Ishikawa (cell line): ENCODE measurements at regions not wholly inside any gene's neighbourhood (a gene's known extent, or its start where the extent isn't known, plus 50 kb on each side); places are given as distances from the start of the nearest gene placed in this dataset.

Source experiments
- CEBPB ChIP-seq: IDR thresholded peaks from 2 replicates; pipeline ENCODE4 v1.6.1; 2012
- CREB1 ChIP-seq: IDR thresholded peaks from 2 replicates; pipeline ENCODE4 v1.6.1; 2012; ENCODE audit warnings: low read depth
- EGR1 ChIP-seq: IDR thresholded peaks from 2 replicates; pipeline ENCODE4 v1.6.1; 2012
- EP300 ChIP-seq: IDR thresholded peaks from 2 replicates; pipeline ENCODE4 v1.6.1; 2012; ENCODE audit warnings: borderline replicate concordance
- FOXM1 ChIP-seq: IDR thresholded peaks from 2 replicates; pipeline ENCODE4 v1.6.1; 2012; ENCODE audit warnings: low read depth, borderline replicate concordance
- RAD21 ChIP-seq: IDR thresholded peaks from 2 replicates; pipeline ENCODE4 v1.6.1; 2012; ENCODE audit warnings: low read depth
- TAF1 ChIP-seq: IDR thresholded peaks from 2 replicates; pipeline ENCODE4 v1.6.1; 2012; ENCODE audit warnings: low read depth, mild to moderate bottlenecking
- TEAD4 ChIP-seq: IDR thresholded peaks from 2 replicates; pipeline ENCODE4 v1.6.1; 2012
- YY1 ChIP-seq: IDR thresholded peaks from 2 replicates; pipeline ENCODE4 v1.6.1; 2012; ENCODE audit warnings: low read depth
- ZBTB7A ChIP-seq: IDR thresholded peaks from 2 replicates; pipeline ENCODE4 v1.6.1; 2012; ENCODE audit warnings: low read depth
- TF ChIP-seq, protein P1 (sequence below): IDR thresholded peaks from 2 replicates; pipeline ENCODE4 v1.6.1; 2012; ENCODE audit warnings: low read depth, mild to moderate bottlenecking
- TF ChIP-seq, protein P2 (sequence below): IDR thresholded peaks from 2 replicates; pipeline ENCODE4 v1.6.1; 2012

GRCh38 chr6:93088621-93089501, 330.5 kb downstream of the EPHA7 start:
- no peak for TF ChIP-seq TEAD4
- no peak for TF ChIP-seq EP300
- no peak for TF ChIP-seq RAD21
- TF ChIP-seq EGR1, result no peak
- no peak for TF ChIP-seq TAF1
- TF ChIP-seq FOXM1, result no peak
- no peak for TF ChIP-seq CEBPB
- TF ChIP-seq, protein P1, sequence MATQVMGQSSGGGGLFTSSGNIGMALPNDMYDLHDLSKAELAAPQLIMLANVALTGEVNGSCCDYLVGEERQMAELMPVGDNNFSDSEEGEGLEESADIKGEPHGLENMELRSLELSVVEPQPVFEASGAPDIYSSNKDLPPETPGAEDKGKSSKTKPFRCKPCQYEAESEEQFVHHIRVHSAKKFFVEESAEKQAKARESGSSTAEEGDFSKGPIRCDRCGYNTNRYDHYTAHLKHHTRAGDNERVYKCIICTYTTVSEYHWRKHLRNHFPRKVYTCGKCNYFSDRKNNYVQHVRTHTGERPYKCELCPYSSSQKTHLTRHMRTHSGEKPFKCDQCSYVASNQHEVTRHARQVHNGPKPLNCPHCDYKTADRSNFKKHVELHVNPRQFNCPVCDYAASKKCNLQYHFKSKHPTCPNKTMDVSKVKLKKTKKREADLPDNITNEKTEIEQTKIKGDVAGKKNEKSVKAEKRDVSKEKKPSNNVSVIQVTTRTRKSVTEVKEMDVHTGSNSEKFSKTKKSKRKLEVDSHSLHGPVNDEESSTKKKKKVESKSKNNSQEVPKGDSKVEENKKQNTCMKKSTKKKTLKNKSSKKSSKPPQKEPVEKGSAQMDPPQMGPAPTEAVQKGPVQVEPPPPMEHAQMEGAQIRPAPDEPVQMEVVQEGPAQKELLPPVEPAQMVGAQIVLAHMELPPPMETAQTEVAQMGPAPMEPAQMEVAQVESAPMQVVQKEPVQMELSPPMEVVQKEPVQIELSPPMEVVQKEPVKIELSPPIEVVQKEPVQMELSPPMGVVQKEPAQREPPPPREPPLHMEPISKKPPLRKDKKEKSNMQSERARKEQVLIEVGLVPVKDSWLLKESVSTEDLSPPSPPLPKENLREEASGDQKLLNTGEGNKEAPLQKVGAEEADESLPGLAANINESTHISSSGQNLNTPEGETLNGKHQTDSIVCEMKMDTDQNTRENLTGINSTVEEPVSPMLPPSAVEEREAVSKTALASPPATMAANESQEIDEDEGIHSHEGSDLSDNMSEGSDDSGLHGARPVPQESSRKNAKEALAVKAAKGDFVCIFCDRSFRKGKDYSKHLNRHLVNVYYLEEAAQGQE, result no peak
- TF ChIP-seq CREB1, result no peak
- TF ChIP-seq, protein P2, sequence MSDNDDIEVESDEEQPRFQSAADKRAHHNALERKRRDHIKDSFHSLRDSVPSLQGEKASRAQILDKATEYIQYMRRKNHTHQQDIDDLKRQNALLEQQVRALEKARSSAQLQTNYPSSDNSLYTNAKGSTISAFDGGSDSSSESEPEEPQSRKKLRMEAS, result no peak
- TF ChIP-seq ZBTB7A, result no peak
- no peak for TF ChIP-seq YY1
